Heart right ventricle (tissue), 16 donors: ENCODE measurements at regions not wholly inside any gene's neighbourhood (a gene's known extent, or its start where the extent isn't known, plus 50 kb on each side); places are given as distances from the start of the nearest gene placed in this dataset.
A peak's percentile ranks its signal among the peaks of the same experiment; 100 is the strongest.

Source experiments
- ATAC-seq, 8 donors: fragments of 200-7000 bp; cut with Tn5 transposase; one replicate each; pipeline ENCODE4 v1.9.1; 2020; ENCODE audit warnings: mild to moderate bottlenecking in 8 of 8, moderate library complexity in 8 of 8, moderate number of reproducible peaks in 1 of 8
- DNase-seq, 2 donors: peaks; one replicate each; pipeline ENCODE4 v3.0.0-alpha.2; 2020
- H3K27ac ChIP-seq, 10 donors: fragments of 200-600 bp; sonication (generic) in 2 of 10; one replicate each; pipeline versions ENCODE4 v1.5.0 to v1.8.0; 2020 to 2022; ENCODE audit warnings: mild to moderate bottlenecking in 3 of 10
- H3K27me3 ChIP-seq, 7 donors: fragments of 200-600 bp; one replicate each; pipeline ENCODE4 v1.8.0; 2021 to 2022; ENCODE audit warnings: mild to moderate bottlenecking in 2 of 7
- H3K36me3 ChIP-seq, 9 donors: fragments of 200-600 bp; sonication (generic) in 1 of 9; one replicate each; pipeline versions ENCODE4 v1.5.0 to v1.8.0; 2020 to 2022; ENCODE audit warnings: mild to moderate bottlenecking in 2 of 9
- H3K4me1 ChIP-seq, 9 donors: fragments of 200-600 bp; sonication (generic) in 1 of 9; one replicate each; pipeline versions ENCODE4 v1.5.0 to v1.8.0; 2020 to 2022; ENCODE audit warnings: mild to moderate bottlenecking in 4 of 9
- H3K4me3 ChIP-seq, 10 donors: fragments of 200-600 bp; sonication (generic) in 2 of 10; one replicate each; pipeline versions ENCODE4 v1.5.0 to v1.8.0; 2020 to 2022; ENCODE audit warnings: mild to moderate bottlenecking in 7 of 10, moderate library complexity in 2 of 10
- H3K9me3 ChIP-seq, 11 donors: fragments of 200-600 bp in 10 of 11; sonication (generic) in 2 of 11; one replicate each; pipeline versions ENCODE4 v1.5.0 to v1.8.0; 2013 to 2022; ENCODE audit warnings: mild to moderate bottlenecking in 2 of 11, control low read depth in 1 of 11, moderate library complexity in 1 of 11
- CTCF ChIP-seq, 9 donors: fragments of 200-600 bp; sonication (generic) in 2 of 9; IDR thresholded peaks; one replicate each; pipeline versions ENCODE4 v1.5.0 to v1.8.0; 2021 to 2022; ENCODE audit warnings: antibody characterized with exemption in 9 of 9, mild to moderate bottlenecking in 5 of 9, moderate library complexity in 1 of 9
- WGBS, 2 donors: extraction: QIAGEN DNeasy Blood & Tissue Kit; methylation state at CpG; one replicate each; pipeline ENCODE4 v1.1.7; 2013; ENCODE audit warnings: inconsistent platforms in 1 of 2; 5-methylcytosine and 5-hydroxymethylcytosine counted together
- intact Hi-C, 10 donors: fragments of 100-400 bp; cut with DNase I; formaldehyde crosslinking; loops; one replicate each; pipeline versions ENCODE4 v1.11.1 to v1.14.2; 2022
- donor health status: Arrhythmogenic right ventricular cardiomyopathy.
- donor health status: ischemic (EF 13 %, LVEDD 7.1; RV severe dilation, severe dysfunction).
- donor health status: healthy with polysubstance abuse.
- donor health status: DM: no; HTN: yes; CAD: no.
- donor health status: DM: no; HTN: no; CAD: no.
- donor health status: ischemic (EF 25% LVEDD 6.9; RV normal size, moderate dysfunction).
- donor health status: ischemic (EF 25% LVEDD 5.7; RV mildly dilated, moderate dysfunction).
- donor health status: healthy.
- donor health status: DM: yes; HTN: yes; CAD: no.
- donor health status: Ischemic cardiomyopathy.
- donor health status: ischemic (EF 35%, LVEDD 5.7; RV mildly dilated, moderate dysfunction).
- donor health status: nonischemic (EF 11% LVEDD 7.7; RV severe dilation, severe dysfunction).
- donor health status: DM: yes; HTN: yes; CAD: no.
- donor health status: PGD.
- donor health status: ischemic (EF 29% LVEDD 5.4; RV normal size, mild dysfunction).
- donor health status: nonischemic (EF 23%, LVEDD 6.1; RV moderate dilation, normal function).

- H3K36me3 ChIP-seq = no peaks in the 10 kb centered on the region
- H3K4me1 ChIP-seq = peaks cover 0 to 13% (median 0%) of the 10 kb centered on the region in 9 donors
- ATAC-seq = peak in 1 of 8 donors; percentile 15
- no peak for TF ChIP-seq CTCF (IDR thresholded peaks at IDR 0.05)
- H3K27ac ChIP-seq = peak overlapping the region in 1 of 10 donors; percentile 15
- 77 to 86% methylated on average over 4 of the region's 4 CpGs for WGBS, 2 donors
- peaks cover 0 to 12% (median 0%) of the 10 kb centered on the region in 11 donors for H3K9me3 ChIP-seq
- H3K27me3 ChIP-seq = peaks cover 0 to 4% (median 0%) of the 10 kb centered on the region in 7 donors
- no peak for DNase-seq
- no peak overlapping the region for H3K4me3 ChIP-seq
- intact Hi-C loops = no loop called here
Observed at GRCh38 chr16:86970726-86971125, 346.5 kb downstream of the C16orf95 start.

- H3K4me3 ChIP-seq = no peak overlapping the region
- peak in 7 of 8 donors; percentile 14 to 80 (median 36) for ATAC-seq
- H3K4me1 ChIP-seq = peaks cover 0 to 13% (median 0%) of the 10 kb centered on the region in 9 donors
- no peaks in the 10 kb centered on the region for H3K36me3 ChIP-seq
- DNase-seq = peak in 1 of 2 donors; percentile 43
- no peak for TF ChIP-seq CTCF (IDR thresholded peaks at IDR 0.05)
- H3K27ac ChIP-seq = peak overlapping the region in 1 of 10 donors; percentile 15
- H3K9me3 ChIP-seq = peaks cover 0 to 12% (median 0%) of the 10 kb centered on the region in 11 donors
- WGBS, 2 donors = 58 to 66% methylated on average over 8 of the region's 8 CpGs
- intact Hi-C loops = no loop called here
- peaks cover 0 to 4% (median 0%) of the 10 kb centered on the region in 7 donors for H3K27me3 ChIP-seq
Observed at GRCh38 chr16:86971251-86971650, 345.9 kb downstream of the C16orf95 start.

DNA sequence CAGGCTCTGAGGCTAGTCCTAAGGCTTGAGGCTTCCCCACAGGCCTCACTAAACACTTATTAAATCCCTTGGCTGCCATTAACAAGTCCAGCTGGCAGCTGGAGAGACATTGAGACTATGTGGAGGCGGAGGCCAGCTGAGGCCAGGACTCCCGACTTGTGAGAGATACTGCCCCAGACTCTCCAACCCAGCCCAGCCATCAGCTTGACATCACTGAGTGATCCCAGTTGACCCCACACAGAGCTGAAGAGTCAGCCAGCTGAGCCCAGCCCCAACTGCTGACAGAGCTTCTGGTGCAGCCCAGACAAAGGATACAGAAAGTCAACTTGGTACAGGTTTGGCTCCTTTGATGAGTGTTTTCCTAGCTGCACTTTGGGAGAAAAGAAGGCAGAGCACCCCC lies 343.1 kb downstream of the C16orf95 start:
- intact Hi-C loops = no loop called here
- DNase-seq = no peak
- peaks cover 0 to 4% (median 0%) of the 10 kb centered on the region in 7 donors for H3K27me3 ChIP-seq
- no peak for TF ChIP-seq CTCF (IDR thresholded peaks at IDR 0.05)
- 78 to 84% methylated on average over 2 of the region's 2 CpGs for WGBS, 2 donors
- H3K36me3 ChIP-seq = no peaks in the 10 kb centered on the region
- peaks cover 0 to 12% (median 0%) of the 10 kb centered on the region in 11 donors for H3K9me3 ChIP-seq
- no peak overlapping the region for H3K4me3 ChIP-seq
- peaks cover 0 to 13% (median 0%) of the 10 kb centered on the region in 9 donors for H3K4me1 ChIP-seq
- ATAC-seq = no peak
- no peak overlapping the region for H3K27ac ChIP-seq

DNA sequence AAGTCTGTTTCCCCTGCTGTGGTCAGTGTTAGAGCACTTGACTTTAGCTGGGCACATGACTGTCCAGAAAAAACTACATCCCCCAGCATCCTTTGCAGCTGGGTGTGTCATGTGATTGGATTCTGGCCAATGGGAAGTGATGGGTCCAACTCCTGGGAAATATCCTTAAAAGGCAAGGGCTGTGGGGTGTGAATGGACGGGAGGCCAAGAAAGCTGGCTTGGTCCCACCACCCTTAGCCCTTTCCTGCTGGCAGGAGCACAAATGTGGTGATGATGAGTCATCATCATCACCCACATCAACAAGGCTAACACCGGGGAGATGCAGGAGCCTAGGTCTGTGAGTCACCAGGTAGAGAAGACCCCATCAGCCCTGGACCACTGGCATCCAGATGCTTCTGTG lies 341.7 kb downstream of the C16orf95 start:
- WGBS, 2 donors = 20 to 35% methylated on average over 2 of the region's 2 CpGs
- ATAC-seq (peak; percentile 30 to 66 (median 47)), DNase-seq (no peak)
- H3K36me3 ChIP-seq = no peaks in the 10 kb centered on the region
- no peak overlapping the region for H3K4me3 ChIP-seq
- H3K27me3 ChIP-seq = no peaks in the 10 kb centered on the region
- H3K4me1 ChIP-seq = peaks cover 0 to 13% (median 0%) of the 10 kb centered on the region in 9 donors
- intact Hi-C loops = loop anchor here in 1 of 10 donors (5.0 kb wide), 1 partner anchor 58 kb away; no protein-coding TSS in a partner anchor
- H3K27ac ChIP-seq = no peak overlapping the region
- TF ChIP-seq CTCF (IDR thresholded peaks at IDR 0.05) = no peak
- H3K9me3 ChIP-seq = peaks cover 0 to 12% (median 0%) of the 10 kb centered on the region in 11 donors
